DMS 273 (cell line): ENCODE measurements at regions not wholly inside any gene's neighbourhood (a gene's known extent, or its start where the extent isn't known, plus 50 kb on each side); places are given as distances from the start of the nearest gene placed in this dataset.

ENCODE experiments used
- DNase-seq: peaks from one replicate; lab custom pipeline; 2025; ENCODE audit not compliant: unreplicated experiment; lab: John Stamatoyannopoulos, UW

DNA sequence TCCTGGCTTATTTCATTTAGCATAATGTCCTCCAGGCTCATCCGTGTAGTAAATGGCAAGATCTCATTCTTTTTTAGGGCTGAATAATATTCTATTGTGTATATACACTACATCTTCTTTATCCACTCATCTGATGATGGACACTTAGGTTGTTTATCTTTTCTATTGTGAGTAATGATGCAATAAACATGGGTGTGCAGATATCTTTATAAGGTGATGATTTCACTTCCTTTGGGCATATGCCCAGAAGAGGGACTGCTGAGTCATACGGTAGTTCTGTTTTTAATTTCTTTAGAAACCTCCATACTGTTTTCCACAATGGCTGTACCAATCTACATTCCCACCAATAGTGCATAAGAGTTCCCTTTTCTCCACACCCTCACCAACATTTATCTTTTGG, 317.6 kb upstream of the CNKSR2 start:
- no peak for DNase-seq

DNA sequence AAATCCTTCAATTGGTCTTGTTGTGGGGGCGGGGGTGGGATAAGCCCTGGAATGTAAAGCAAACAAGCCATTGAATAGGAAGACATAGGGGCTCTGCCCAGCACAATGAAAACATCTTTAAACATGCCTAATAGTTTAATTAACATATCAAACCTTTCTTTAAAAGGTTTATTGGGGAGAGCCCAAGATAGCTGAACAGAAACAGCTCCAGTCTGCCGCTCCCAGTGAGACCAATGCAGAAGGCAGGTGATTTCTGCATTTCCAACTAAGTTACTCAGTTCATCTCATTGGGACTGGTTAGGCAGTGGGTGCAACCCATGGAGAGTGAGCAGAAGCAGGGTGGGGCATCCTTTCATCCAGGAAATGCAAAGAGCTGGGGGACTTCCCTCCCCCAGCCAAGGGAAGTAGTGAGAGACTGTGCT, 327.2 kb upstream of the CNKSR2 start:
- no peak for DNase-seq

DNA sequence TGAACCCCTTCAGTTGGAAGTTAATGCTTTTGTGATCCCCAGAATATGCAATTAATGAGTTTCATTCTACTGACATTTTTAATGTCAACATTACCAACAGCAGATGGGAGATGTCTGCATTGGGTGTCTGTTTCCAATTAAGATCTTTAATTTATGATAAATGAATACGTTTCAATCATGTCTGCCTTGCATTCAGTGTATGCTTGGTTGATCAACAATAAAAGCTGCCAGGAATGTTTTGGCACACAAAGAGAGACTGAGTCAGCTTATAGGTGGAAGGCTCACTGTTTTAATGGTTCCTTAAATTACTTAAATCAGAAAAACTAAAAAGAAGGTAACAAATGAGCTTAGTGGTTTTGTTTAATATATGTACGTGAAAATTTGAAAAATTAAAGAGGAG, 359.9 kb upstream of the CNKSR2 start:
- no peak for DNase-seq

DNA sequence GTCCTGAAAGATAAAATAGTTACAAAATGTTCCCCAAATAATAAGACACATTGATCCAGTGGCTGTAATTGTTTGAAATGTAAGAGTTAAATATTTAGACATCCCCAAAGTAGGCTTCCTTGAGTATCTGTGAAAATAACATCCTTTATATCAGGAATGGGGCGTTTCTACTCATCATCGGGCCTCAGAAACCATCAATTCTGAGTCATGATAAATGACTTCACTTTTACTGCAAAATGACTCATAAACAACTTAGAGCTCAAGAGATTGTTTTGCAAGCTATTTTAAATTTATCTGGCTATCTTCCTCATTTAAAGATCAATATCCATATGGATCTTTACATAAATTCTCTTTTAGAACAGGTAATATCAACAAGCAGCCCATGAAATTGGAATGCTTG, 369.4 kb upstream of the CNKSR2 start:
- no peak for DNase-seq

DNA sequence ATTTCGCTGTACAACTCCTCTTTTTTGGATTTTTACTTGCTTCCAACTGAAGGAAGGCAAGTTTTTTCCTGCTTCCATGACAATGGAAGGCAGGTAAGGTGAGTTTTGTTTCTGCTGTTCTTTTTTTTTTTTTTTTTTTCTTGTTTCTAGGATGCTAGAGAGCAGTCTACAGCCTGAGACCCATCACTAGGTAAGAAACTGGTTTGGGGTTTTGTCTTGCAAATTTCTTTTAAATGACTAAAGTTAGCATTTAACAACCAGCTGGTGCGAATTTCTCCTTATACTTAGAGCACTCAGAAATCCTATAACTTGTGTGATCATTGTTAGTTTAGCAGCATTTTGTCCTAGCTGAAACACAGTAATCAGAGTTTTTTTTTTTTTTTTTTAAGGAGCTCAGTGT, 378.4 kb upstream of the CNKSR2 start:
- no peak for DNase-seq

DNA sequence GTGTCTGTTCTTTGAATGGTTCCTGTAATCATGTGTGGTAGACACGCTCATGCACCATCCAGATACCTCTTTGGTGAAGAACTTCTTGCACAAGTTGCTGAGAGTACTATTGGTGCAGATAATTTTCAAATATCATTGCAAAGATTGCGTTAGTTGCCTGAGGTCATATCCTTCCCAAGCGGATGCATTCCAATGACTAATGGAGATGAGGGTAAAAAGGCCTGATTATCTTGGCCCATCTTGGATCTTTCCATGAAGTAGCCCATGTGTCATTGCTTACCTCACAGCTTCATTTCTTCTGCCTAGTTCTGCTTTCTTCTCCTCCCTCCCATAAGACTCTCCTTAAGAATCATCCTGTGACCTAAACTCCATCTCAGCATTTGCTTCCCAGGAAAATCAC, 384.9 kb upstream of the CNKSR2 start:
- no peak for DNase-seq

DNA sequence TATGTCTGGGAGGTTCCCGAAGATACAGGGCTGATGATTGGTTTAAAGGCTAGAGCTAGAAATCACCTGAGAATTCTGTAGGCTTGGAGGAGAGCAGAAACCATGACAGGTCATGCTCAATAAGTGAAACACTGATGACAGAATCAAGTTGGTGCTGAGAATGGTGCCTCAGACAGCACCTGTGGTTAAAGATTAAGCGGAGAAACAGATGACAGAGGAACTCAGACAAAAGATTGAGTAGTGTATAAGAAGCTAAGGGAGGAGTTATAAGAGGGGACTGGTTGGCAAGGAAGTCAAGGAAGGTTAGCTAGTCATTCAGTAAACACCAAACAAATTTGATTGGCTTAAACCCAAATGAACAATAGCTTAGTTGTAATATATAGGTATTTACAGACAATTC, 385.4 kb upstream of the CNKSR2 start:
- DNase-seq = no peak

DNA sequence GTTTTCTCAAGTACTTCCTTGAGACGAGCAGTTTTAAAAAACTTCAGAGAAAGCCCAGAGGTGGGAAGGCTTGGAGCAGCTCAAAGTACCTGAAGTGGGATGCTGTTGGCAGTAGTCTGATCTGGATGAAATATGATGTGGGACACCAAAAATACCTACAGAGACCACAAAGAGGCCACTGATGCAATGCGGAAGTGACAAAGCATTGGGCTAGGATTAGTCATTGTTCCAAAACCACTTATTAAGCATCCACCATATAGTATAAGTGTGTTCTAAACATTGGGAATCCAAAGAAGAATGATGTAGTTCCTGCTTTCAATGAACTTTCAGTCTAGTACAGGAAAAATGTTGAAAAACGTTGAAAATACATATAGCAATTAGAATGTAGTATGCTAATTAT, 386.1 kb upstream of the CNKSR2 start:
- DNase-seq = no peak

DNA sequence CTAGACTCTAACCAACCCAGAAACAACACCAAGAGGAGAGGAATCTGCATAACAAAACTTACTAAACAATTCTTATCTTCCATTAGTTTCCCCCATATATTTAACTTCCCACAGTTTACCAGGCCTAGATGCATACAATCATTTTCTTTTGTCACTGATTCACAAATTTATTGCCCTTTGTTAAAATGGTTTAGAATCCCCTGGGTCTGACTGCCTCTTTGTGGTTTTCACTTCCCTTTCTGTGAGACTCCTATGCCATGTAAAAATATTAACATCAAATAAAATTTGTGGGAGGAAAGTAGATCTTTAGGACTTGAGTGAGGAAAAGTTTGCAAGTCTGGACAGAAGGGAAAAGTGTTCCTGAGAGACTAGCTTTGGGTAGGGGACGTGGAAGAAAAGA, 393.8 kb upstream of the CNKSR2 start:
- no peak for DNase-seq

DNA sequence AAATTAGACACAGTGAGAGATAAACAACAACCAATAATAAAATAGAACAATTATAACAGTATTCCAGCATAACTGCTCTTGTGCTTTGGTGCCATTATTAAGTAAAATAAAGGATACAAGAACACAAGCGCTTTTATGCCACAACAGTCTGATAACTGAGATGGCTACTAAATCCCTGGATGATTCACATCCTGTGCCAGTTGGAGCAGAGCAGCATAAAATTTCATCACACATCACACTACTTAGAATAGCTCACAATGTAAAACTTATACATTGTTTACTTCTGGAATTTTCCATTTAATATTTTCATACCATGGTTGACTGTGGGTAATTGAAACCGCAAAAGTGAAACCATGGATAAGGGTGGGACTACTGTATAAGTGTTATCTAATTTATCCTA, 399.9 kb upstream of the CNKSR2 start:
- DNase-seq = no peak

DNA sequence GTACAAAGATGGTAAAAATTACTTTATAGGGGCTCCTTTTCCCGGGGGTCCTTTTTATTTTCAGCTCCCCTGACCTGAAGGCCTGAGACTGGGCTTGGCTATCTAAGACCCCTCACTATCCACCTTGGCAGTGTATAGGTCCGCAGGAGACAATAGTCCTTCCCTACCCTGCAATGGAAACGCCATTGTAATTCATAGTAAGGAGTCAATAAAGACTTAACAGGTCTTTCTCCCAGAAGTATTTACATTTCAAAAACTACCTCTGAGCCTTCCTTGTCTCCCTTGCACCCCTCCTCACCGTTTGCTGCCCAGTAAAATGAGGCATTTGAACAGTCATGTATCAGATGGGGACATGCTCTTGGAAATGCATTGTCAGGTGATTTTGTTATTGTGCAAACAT, 401.2 kb upstream of the CNKSR2 start:
- DNase-seq = no peak

DNA sequence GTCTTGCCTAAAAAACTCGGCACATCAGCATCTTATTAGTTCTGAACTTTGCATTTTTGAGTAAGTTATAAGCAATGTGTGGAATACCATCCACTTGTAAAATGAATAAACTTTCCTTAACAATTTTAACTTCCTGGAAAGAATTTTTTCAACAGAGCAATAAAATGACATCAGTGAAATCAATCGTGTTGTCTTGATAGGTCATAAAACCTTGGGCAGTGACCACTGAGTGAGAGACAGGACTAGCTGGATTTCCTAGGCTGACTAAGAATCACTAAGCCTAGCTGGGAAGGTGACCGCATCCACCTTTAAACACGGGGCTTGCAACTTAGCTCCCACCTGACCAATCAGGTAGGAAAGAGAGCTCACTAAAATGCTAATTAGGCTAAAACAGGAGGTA, 403.0 kb upstream of the CNKSR2 start:
- DNase-seq = no peak

DNA sequence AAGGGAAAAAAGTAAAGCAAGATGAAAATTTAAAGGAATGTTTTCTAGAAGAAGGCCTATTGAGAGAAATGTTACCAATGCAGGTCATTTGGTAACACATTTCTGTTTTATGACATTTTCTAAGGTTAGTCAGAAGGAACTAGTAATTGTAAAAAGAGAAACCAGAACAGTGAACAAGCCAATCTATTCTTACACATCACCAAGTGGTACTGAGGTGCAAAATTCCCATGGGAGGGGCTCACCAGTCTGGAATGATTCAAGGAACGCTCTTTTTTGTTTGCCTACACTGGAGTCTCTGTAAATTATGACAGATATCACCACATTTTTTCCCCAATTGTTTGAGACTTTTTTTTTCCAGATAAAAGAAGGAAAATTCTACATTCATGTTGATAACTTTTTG, 404.7 kb upstream of the CNKSR2 start:
- DNase-seq = no peak

DNA sequence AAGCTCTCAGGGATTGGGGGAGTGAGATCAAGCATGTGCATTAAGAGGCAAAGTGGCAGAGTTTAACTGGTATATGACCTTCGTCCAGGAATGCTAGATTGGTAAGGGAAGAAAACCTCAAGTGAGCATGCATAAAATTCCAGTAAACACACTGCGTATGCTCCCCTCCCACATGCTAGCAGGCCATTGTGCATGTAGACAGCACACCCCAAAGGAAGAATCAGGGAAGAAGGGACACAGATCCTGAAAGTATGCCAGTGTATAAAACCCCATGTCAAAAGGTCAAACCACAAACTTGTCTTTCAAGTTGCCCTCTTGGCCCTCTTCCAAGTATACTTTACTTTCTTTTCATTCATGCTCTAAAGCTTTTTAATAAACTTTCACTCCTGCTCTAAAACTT, 405.2 kb upstream of the CNKSR2 start:
- no peak for DNase-seq

DNA sequence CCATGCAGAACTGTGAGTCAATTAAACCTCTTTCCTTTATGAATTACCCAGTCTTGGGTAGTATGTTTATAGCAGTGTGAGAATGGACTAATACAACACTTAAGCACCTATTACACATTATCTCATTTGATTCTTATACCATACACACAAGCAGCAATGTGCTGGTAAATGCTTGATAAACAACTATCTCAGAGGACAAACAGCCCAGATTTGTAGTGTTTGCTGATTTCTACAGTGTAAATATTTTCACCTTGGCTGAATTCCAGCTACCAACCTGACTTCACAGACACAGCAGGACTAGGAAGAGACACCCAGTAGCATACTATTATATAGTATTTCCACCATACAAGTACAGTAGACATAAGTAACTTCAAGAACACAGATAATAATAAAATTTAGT, 406.5 kb upstream of the CNKSR2 start:
- no peak for DNase-seq

DNA sequence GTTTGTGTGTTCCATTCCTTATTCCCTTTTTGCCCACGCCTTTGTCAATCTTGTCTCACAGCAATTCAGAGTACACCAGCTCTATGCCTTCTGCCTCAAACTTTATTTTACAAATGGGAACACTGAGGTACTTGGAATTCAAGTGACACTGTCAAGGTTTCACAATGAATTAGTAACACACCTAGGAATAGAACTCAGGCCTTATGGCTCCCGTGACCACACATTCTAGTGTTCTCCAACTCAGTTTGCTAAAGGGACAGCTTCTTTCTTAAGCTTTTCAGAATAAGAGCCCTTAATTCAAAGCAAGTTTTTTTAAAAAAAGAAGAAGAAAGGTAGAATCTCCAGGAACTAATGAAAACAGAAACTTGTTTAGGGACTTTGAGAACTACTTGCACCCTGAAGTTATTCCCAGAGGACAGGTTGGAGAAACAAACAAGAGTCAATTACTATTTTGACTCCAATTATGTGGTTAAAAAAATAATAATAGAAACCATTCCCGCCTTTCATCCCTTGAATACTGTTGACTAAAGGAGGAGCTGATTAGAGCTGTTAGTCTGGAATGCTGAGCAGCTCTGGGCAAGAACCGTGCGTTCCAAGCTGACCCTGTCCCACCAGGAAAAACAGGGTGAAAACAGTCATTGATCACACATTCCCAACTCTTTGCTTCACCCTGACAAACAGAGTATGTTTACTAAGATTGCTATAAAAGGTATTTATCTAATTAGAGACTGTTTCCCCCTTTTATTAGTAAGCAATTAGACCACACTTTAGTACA, 408.8 kb upstream of the CNKSR2 start:
- DNase-seq = no peak

DNA sequence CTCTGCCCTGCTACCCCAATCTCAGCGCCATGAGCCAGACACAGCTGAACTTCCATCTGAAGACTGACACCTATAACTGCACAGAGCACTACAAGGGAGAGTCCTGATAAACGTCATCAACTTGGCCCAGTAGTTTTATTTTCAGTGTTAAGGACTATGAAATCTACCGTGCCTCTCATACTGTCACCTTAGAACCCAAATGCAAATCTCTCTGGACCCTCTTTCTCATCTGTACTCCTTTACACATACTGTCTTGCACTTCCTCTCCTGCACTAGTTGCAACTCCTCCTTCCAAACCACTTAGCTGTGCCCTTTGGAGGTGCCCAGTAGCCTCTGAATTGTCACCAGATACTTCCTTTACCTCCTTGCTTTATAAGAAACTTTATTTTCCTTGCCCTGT, 420.2 kb upstream of the CNKSR2 start:
- DNase-seq = no peak

DNA sequence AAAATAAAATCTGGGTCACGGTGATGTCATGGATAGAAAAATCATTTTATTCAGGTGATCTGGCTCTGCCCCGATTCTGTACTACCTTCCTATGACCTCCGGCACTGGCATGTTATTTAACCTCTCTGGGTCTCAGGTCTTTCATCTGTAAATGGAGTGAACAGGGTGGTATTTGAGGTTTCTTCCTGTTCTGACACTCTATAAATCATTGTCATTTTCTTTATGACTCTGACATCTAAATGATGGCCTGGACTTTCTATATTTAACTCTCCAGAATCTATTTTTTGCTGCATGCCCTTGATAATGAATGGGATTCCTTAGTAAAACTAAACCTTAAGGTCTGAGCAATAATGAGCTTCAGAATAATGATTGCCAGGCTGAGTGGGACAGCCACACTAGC, 422.0 kb upstream of the CNKSR2 start:
- DNase-seq = no peak

DNA sequence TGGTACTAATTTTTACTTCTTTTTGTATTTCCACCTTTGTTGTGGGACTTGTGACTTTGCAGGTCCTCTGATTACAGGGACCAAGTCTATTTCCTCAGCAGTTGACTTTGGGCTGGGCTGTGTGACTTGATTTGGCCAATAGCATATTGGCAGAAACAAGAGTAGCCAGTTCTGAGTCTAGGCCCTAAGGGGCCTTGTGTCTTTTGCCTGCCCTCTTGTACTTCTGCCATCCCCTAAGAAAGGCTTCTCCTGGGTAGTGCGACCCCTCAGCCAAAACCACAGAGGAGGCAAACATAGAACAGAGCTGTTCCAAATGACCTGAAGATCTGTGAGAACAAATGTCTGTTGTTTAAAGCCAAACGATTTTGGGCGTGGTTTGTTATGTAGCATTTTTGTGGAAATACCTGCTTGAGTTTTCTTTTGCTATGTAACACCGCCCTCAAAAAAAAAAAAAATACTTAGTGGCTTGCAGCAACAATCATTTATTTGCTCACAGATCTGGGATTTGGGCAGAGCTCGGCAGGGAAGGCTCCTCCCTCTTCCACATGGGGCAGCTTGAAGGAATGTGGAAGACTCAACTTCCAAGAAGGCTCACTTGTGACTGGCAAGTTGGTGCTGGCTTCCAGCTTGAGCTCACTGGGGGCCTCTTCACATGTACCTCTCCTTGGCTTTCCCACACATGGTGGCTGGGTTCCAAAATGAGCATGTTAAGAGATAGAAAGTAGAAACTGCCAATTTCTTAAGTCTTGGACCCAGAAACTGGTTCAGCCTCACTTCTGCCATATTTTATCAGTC, 423.0 kb upstream of the CNKSR2 start:
- DNase-seq = no peak

DNA sequence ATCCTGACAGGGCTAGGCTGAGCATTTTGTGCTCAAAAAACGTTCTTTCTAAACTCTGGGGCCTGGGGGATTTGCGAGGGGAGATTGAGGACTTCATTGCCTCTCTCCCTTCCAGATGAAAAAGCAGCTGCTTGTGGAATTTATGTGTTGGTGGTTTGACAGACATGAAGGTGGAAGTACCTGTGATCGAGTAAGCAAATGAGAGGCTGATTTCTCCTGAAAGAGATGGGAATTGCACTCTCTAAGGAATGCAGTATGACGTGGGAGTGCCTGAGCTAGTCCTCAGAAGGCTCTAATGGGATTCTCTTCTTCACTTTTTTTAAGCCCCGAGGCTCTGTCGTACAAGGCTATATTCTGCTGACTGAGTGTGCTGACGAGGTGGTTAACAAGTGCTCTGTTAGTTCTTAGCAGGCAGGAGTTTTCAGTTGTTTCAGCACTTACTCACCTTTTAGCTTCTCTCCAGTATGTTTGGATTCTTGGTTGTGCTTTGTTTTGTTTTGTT, 426.8 kb upstream of the CNKSR2 start:
- no peak for DNase-seq

DNA sequence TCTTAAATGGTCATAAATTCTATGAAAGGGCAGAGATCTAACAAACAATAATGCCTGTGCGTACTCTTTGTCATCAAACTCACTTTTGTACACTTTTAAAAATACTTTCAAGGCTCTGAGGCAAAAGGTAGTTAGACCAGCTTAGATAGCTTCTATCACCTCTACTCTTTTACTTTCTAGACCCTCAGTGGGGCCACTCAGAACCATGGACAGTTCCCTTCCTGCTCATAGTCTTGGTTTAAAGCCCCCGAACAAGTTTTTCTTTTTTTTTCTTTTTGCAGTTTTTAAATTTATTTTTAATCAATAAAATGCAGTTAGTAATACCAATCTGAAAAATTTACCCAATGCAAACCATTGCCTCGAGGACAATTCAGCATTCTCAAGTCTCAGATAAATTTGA, 460.5 kb upstream of the CNKSR2 start:
- no peak for DNase-seq

DNA sequence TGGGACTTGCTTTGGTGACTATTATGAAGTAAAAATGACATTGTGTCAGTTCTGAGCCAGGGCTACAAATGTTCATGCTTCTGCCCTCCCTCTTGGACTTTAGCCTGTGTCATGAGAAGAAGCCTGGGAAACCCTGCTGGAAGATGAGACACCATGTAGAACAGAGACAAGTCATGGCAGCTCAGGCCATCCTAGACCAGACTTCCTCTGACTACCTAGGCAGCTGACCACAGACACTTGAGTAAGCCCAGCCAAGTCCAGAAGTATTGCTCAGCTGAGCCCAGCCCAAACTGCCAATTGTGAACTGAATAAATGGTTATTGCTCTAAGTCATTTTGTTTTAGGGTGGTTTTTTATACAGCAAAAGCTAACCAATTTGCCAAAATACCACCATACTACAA, 467.6 kb upstream of the CNKSR2 start:
- no peak for DNase-seq

DNA sequence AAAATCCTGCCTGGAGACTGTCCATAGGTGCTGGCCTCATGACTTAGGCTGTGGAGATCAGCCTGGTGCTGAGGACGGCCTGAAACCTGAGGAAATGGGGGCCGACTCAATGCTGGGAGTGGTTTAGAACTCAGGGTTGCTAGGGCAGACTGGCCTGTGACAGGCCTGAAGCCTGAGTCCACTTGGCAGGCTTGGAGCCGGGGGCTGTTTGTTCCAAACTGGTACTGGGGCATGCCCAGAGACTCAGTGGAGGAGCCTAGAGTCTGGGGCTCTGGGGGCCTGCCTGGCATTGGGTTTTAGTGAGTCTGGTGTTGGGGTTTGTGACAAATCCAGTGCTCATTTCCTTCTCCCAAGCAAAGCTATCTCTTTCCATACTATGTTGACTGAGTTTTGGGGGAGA, 489.7 kb upstream of the CNKSR2 start:
- no peak for DNase-seq
